Chondrocyte (in vitro differentiated cells): ENCODE measurements at regions not wholly inside any gene's neighbourhood (a gene's known extent, or its start where the extent isn't known, plus 50 kb on each side); places are given as distances from the start of the nearest gene placed in this dataset.

Experiments
- DNase-seq: peaks from one replicate; pipeline ENCODE4 v3.0.0; 2021; ENCODE audit warnings: mixed read lengths, low spot score
- H3K27ac Mint-ChIP-seq: one replicate; pipeline ENCODE4 v1.8.0; 2021; ENCODE audit warnings: mild to moderate bottlenecking, moderate library complexity, mixed read lengths; ENCODE audit not compliant: unreplicated experiment
- H3K27me3 Mint-ChIP-seq: 2 replicates; pipeline ENCODE4 v1.8.0; 2021; ENCODE audit warnings: low read depth, mixed read lengths
- H3K36me3 Mint-ChIP-seq: 2 replicates; pipeline ENCODE4 v1.8.0; 2021; ENCODE audit warnings: low read depth, mixed read lengths
- H3K4me1 Mint-ChIP-seq: 2 replicates; pipeline ENCODE4 v1.8.0; 2021; ENCODE audit warnings: low read depth, mild to moderate bottlenecking, mixed read lengths
- H3K4me3 Mint-ChIP-seq: one replicate; pipeline ENCODE4 v1.8.0; 2021; ENCODE audit warnings: mild to moderate bottlenecking, moderate library complexity, mixed read lengths; ENCODE audit not compliant: unreplicated experiment
- H3K9me3 Mint-ChIP-seq: 2 replicates; pipeline ENCODE4 v1.8.0; 2021; ENCODE audit warnings: low read depth, mixed read lengths
- TF ChIP-seq, protein P1 (sequence below): fragments of 200-600 bp; sonication (generic); IDR thresholded peaks from 2 replicates; pipeline ENCODE4 v1.5.0; 2021; ENCODE audit warnings: antibody characterized with exemption, mild to moderate bottlenecking, moderate library complexity

DNA sequence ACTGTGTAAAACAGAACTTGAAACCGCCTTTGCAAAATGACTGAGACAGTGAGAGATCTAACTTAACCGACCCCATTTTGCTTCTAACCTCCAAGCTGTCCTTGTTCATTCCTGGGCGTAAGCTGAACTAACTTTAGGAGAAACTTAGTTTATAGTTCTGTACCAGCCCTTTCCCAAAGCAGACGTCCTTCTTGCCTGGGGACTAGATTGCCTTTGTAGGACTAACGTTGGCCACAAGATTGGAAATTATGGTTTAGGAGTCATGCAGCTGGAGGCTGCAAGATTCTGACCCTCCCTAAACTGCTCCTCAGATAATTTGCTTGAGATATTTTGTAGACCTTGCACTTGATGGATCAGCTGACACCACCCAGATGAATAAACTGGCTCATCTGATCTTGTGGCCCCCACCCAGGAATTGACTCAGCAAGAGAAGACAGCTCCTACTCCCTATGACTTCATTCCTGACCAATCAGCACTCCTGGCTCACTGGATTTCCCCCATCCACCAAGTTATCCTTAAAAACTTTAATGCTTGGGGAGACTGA, 219.9 kb upstream of the PROK2 start:
- H3K9me3 Mint-ChIP-seq, result no peaks in the 10 kb centered on the region
- peaks cover 13% of the 10 kb centered on the region for H3K27me3 Mint-ChIP-seq
- no peak overlapping the region for H3K4me3 Mint-ChIP-seq
- H3K27ac Mint-ChIP-seq, result no peak overlapping the region
- no peak for DNase-seq
- no peaks in the 10 kb centered on the region for H3K4me1 Mint-ChIP-seq
- TF ChIP-seq, protein P1, sequence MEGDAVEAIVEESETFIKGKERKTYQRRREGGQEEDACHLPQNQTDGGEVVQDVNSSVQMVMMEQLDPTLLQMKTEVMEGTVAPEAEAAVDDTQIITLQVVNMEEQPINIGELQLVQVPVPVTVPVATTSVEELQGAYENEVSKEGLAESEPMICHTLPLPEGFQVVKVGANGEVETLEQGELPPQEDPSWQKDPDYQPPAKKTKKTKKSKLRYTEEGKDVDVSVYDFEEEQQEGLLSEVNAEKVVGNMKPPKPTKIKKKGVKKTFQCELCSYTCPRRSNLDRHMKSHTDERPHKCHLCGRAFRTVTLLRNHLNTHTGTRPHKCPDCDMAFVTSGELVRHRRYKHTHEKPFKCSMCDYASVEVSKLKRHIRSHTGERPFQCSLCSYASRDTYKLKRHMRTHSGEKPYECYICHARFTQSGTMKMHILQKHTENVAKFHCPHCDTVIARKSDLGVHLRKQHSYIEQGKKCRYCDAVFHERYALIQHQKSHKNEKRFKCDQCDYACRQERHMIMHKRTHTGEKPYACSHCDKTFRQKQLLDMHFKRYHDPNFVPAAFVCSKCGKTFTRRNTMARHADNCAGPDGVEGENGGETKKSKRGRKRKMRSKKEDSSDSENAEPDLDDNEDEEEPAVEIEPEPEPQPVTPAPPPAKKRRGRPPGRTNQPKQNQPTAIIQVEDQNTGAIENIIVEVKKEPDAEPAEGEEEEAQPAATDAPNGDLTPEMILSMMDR, result no peak
- H3K36me3 Mint-ChIP-seq, result no peaks in the 10 kb centered on the region

- H3K36me3 Mint-ChIP-seq, result no peaks in the 10 kb centered on the region
- DNase-seq, result no peak
- peaks cover 2% of the 10 kb centered on the region for H3K4me1 Mint-ChIP-seq
- H3K4me3 Mint-ChIP-seq, result no peak overlapping the region
- no peak overlapping the region for H3K27ac Mint-ChIP-seq
- TF ChIP-seq, protein P1, result no peak
- H3K9me3 Mint-ChIP-seq, result no peaks in the 10 kb centered on the region
- H3K27me3 Mint-ChIP-seq, result peaks cover 13% of the 10 kb centered on the region
Measured at GRCh38 chr3:72003936-72004335, 219.0 kb upstream of the PROK2 start.

DNA sequence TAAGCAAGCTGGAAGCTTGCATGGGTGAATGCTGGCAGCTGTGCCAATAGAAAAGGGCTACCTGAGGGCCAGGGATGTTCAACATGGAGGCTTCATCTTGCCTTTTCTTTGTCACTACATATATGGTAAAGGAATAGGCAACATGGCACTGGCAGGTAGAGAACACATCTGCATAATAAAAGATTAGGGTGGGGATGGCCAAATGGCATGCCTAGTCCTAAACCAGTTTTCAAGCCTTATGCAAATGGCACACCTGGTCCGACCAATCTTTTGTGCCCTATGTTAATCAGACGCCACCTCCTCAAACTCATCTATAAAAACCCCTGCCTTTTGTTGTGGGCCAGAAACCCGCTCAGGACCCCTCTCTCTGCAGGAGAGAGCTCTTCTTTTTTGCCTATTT, 216.8 kb upstream of the PROK2 start:
- Mint-ChIP-seq H3K9me3 (no peaks in the 10 kb centered on the region), H3K4me3 (no peak overlapping the region), H3K4me1 (peaks cover 4% of the 10 kb centered on the region), H3K27ac (no peak overlapping the region), H3K27me3 (peaks cover 23% of the 10 kb centered on the region), H3K36me3 (peaks cover 2% of the 10 kb centered on the region)
- DNase-seq, result no peak
- TF ChIP-seq, protein P1, result no peak

GRCh38 chr3:71998995-71999673, 214.2 kb upstream of the PROK2 start:
- DNase-seq, result no peak
- peaks cover 6% of the 10 kb centered on the region for H3K36me3 Mint-ChIP-seq
- TF ChIP-seq, protein P1, result no peak
- H3K27me3 Mint-ChIP-seq, result peaks cover 35% of the 10 kb centered on the region
- no peak overlapping the region for H3K4me3 Mint-ChIP-seq
- no peak overlapping the region for H3K27ac Mint-ChIP-seq
- H3K4me1 Mint-ChIP-seq, result peaks cover 4% of the 10 kb centered on the region
- H3K9me3 Mint-ChIP-seq, result no peaks in the 10 kb centered on the region

GRCh38 chr3:71997066-71997653, 212.2 kb upstream of the PROK2 start:
- no peak overlapping the region for H3K27ac Mint-ChIP-seq
- no peaks in the 10 kb centered on the region for H3K9me3 Mint-ChIP-seq
- TF ChIP-seq, protein P1, result no peak
- H3K4me3 Mint-ChIP-seq, result no peak overlapping the region
- H3K27me3 Mint-ChIP-seq, result peaks cover 29% of the 10 kb centered on the region
- no peak for DNase-seq
- H3K36me3 Mint-ChIP-seq, result peaks cover 6% of the 10 kb centered on the region
- peaks cover 4% of the 10 kb centered on the region for H3K4me1 Mint-ChIP-seq
